ENCODE measurements at regions not wholly inside any gene's neighbourhood (a gene's known extent, or its start where the extent isn't known, plus 50 kb on each side); places are given as distances from the start of the nearest gene placed in this dataset.

DNA sequence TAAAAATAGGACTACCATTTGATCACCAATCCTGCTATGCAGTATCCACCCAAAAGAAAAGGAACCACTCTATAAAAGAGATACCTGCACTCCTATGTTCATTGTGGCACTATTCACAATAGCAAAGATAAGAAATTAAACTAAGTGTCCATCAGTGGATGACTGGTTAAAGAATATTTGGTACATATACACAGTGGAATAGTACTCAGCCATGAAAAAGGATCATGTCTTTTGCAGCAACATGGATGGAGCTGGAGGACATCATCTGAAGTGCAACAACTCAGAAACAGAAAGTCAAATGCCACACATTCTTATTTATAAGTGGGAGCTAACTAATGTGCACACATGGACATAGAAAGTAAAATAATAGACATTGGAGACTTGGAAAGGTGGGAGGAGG, 116.4 kb downstream of the PFKFB3 start:
- TF ChIP-seq, protein P1, sequence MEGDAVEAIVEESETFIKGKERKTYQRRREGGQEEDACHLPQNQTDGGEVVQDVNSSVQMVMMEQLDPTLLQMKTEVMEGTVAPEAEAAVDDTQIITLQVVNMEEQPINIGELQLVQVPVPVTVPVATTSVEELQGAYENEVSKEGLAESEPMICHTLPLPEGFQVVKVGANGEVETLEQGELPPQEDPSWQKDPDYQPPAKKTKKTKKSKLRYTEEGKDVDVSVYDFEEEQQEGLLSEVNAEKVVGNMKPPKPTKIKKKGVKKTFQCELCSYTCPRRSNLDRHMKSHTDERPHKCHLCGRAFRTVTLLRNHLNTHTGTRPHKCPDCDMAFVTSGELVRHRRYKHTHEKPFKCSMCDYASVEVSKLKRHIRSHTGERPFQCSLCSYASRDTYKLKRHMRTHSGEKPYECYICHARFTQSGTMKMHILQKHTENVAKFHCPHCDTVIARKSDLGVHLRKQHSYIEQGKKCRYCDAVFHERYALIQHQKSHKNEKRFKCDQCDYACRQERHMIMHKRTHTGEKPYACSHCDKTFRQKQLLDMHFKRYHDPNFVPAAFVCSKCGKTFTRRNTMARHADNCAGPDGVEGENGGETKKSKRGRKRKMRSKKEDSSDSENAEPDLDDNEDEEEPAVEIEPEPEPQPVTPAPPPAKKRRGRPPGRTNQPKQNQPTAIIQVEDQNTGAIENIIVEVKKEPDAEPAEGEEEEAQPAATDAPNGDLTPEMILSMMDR (IDR thresholded peaks at IDR 0.05): no peak
- TF ChIP-seq POLR2AphosphoS5 (IDR thresholded peaks at IDR 0.05) (no peak), POLR2A (IDR thresholded peaks at IDR 0.05; ENCODE audit: low read depth) (no peak), EP300 (IDR thresholded peaks at IDR 0.05) (no peak)
